ENCODE measurements at regions not wholly inside any gene's neighbourhood (a gene's known extent, or its start where the extent isn't known, plus 50 kb on each side); places are given as distances from the start of the nearest gene placed in this dataset.

DNA sequence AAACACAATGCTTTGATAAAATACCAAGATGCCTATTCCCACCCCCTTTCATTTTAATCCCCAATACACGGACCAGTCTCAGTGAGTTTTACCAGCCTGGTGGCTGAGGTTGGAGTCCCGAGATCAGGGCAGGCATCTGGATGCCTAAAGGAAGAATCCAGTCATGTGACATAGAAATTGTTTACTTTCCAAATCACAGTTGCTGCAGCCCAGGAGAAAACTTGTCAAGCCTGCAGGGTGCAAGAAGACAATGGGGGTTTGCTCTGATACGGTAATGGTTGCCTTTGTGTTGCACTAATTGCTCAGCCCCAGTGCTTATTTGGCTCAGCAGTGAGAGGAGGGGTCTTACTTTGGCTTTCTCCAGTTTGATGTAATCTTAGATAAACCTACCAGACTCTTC lies 308.5 kb upstream of the POU3F2 start (continued):
- TF ChIP-seq GTF2F1 (IDR thresholded peaks at IDR 0.05; ENCODE audit: borderline replicate concordance, low read depth, low read length) = no peak
- TF ChIP-seq GABPA (IDR thresholded peaks at IDR 0.05; ENCODE audit: borderline replicate concordance, insufficient read depth, low read length) = no peak
- no peak for TF ChIP-seq KDM5A (IDR thresholded peaks at IDR 0.05; ENCODE audit: low read length)
- TF ChIP-seq TEAD4 (IDR thresholded peaks at IDR 0.05; ENCODE audit: low read depth, low read length) = 0 out of 2 replicates have a peak, but pooled peaks have one; percentile 40
- no peak for TF ChIP-seq SUZ12 (IDR thresholded peaks at IDR 0.05; ENCODE audit: low read length)
- no peak for TF ChIP-seq POLR2AphosphoS5 (IDR thresholded peaks at IDR 0.05; ENCODE audit: low read depth, low read length)
- TF ChIP-seq BCL11A (IDR thresholded peaks at IDR 0.05; ENCODE audit: low read depth in 2 of 2, low read length in 2 of 2) = peak in 1 of 2 experiments; percentile 81
- TF ChIP-seq ZNF274 (IDR thresholded peaks at IDR 0.05; ENCODE audit: borderline replicate concordance, extremely low read depth, low read length) = no peak
- TF ChIP-seq YY1 (IDR thresholded peaks at IDR 0.05; ENCODE audit: low read depth, low read length) = peak; percentile 49; the same call in 1 of the 2 replicates
- TF ChIP-seq HDAC2 (IDR thresholded peaks at IDR 0.05; ENCODE audit: borderline replicate concordance in 1 of 2, low read depth in 2 of 2, low read length in 2 of 2) = peak in 1 of 2 experiments; percentile 40; a peak in 1 of 4 replicates
